Uterus (tissue), 2 donors: ENCODE measurements at regions not wholly inside any gene's neighbourhood (a gene's known extent, or its start where the extent isn't known, plus 50 kb on each side); places are given as distances from the start of the nearest gene placed in this dataset.

Experiments used
- POLR2A ChIP-seq, 2 donors: fragments of 450-650 bp; IDR thresholded peaks; one replicate each; pipeline ENCODE4 v1.6.1; 2016; ENCODE audit warnings: antibody characterized with exemption in 2 of 2, mild to moderate bottlenecking in 1 of 2, moderate library complexity in 1 of 2
- TF ChIP-seq, protein P1 (sequence below), 4 experiments: fragments of 200-600 bp in 2 of 4; fragments of 450-650 bp in 2 of 4; sonication (generic) in 2 of 4; IDR thresholded peaks; one replicate each; pipeline ENCODE4 v1.5.1; 2016 to 2019; ENCODE audit warnings: antibody characterized with exemption in 4 of 4, mild to moderate bottlenecking in 2 of 4, moderate library complexity in 1 of 4

DNA sequence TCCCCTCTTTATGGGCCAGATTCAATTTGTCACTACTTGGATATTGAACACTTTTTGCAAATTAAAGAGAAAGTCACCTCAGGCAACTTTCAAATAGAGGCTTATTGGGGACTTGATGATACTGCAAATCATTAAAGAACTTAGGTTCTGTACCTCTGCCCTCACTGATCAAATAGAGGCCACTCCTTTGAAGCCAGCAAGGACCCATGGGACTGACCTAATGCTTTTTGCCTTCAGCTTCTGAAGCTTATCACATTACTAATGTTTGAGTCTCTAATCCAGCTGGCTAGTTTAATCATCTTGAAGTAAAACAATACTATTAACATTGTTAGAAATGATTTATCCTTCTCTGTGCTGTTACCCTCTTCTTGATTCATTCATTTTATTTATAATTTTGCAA lies 93.0 kb upstream of the ZNF800 start:
- TF ChIP-seq, protein P1, sequence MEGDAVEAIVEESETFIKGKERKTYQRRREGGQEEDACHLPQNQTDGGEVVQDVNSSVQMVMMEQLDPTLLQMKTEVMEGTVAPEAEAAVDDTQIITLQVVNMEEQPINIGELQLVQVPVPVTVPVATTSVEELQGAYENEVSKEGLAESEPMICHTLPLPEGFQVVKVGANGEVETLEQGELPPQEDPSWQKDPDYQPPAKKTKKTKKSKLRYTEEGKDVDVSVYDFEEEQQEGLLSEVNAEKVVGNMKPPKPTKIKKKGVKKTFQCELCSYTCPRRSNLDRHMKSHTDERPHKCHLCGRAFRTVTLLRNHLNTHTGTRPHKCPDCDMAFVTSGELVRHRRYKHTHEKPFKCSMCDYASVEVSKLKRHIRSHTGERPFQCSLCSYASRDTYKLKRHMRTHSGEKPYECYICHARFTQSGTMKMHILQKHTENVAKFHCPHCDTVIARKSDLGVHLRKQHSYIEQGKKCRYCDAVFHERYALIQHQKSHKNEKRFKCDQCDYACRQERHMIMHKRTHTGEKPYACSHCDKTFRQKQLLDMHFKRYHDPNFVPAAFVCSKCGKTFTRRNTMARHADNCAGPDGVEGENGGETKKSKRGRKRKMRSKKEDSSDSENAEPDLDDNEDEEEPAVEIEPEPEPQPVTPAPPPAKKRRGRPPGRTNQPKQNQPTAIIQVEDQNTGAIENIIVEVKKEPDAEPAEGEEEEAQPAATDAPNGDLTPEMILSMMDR (IDR thresholded peaks at IDR 0.05) = no peak
- TF ChIP-seq POLR2A (IDR thresholded peaks at IDR 0.05) = no peak
